ENCODE measurements at regions not wholly inside any gene's neighbourhood (a gene's known extent, or its start where the extent isn't known, plus 50 kb on each side); places are given as distances from the start of the nearest gene placed in this dataset.

GRCh38 chr22:22380098-22381030, 128.2 kb downstream of the ZNF280B start:
- TF ChIP-seq STAT6 (CRISPR knock-in tag; conservative IDR thresholded peaks at IDR 0.05; ENCODE audit: low read depth) (no peak), ZNF425 (CRISPR knock-in tag; conservative IDR thresholded peaks at IDR 0.05) (no peak), FOXJ3 (CRISPR knock-in tag; IDR thresholded peaks at IDR 0.05; ENCODE audit: borderline replicate concordance) (no peak), CREB1 (CRISPR knock-in tag; IDR thresholded peaks at IDR 0.05) (no peak), JUN (CRISPR knock-in tag; IDR thresholded peaks at IDR 0.05) (no peak)
